ENCODE measurements at regions not wholly inside any gene's neighbourhood (a gene's known extent, or its start where the extent isn't known, plus 50 kb on each side); places are given as distances from the start of the nearest gene placed in this dataset.

DNA sequence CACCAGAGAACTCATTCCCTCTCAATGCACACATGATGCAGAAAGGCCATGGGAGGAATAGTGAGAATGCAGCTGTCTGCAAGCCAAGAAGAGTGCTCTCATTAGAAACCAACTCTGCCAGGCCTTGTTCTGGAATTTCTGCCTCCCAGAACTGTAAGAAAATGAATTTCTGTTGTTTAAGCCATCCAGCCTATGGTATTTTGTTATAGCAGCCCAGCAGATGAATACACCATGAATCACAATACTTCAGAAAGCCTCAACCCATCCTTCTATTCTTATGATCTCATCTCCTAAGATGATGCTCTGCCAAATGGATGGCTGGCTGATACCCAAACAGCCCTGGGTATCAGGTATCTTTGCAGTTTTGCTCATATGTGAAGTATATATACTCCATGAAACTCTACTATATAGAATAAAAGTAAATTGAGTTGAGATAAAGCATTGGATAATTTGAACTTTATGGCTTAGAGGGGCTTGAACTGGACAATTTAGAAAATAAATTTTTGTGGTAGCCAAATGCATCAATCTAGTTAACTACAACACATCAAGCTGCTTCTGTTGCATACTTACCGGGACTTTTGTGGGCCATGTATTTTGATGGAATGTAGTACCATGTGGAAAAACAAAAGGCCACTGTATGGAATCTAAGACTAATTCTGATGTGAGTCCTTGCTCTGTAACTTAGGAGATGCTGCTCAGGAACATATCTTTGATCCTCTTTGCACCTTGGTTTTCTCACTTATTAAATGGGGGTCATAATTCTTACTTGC lies 245.9 kb downstream of the HS3ST1 start:
- no peak for DNase-seq

DNA sequence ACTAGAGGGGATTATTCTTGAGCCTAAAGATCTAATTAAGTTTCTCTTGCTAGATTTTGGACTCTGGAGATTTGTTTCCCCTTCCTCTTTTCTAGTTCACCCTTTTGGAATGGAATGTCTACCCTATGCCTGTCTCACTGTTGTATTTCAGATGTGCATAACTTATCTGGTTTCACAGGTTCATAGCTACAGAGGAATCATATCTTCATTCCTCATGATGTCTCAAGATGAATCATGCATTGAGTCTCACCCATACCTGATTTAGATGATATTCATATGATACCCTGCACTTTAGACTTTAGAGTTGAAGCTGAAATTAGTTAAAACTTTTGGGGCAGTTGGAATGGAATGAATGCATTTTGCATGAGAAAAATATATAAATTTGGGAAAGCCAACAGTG lies 246.7 kb downstream of the HS3ST1 start:
- DNase-seq, result no peak

DNA sequence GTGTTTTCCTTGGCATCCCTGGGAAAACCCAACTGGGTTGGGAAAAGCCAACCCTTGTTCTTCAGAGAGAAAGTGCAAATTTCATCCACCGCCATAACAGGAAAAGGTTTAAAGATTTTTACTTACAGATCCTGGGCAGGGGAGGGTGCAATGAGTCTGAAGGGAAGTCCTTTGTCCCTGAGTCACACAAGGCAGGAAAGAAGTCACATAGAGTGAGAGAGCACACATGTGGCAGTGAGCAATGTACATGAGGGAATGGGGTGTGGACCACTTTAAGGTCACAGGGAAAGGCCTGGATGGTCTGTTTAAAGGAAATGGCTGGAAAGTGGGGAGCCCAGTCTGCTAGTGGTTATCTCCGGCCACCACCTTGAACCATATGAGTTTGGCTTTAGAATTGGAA lies 248.9 kb downstream of the HS3ST1 start:
- DNase-seq, result no peak

DNA sequence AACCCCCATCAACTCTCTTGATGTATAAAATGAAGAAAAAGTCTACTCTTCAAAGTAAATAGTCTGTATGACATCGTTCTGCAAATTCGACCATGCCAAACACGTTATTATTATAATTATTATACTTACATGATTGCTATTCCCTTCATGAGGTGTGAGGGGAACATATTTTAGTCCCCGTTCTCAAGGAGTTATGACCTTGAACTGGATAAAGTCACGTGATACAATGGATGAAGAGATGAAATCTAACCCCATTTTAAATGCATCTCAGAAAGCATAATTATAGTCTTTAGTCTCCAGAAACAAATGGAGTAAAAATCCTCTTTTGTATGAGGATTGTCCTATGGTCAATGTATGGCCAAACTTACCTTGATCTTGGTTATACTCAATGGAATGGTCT lies 250.3 kb downstream of the HS3ST1 start:
- no peak for DNase-seq

DNA sequence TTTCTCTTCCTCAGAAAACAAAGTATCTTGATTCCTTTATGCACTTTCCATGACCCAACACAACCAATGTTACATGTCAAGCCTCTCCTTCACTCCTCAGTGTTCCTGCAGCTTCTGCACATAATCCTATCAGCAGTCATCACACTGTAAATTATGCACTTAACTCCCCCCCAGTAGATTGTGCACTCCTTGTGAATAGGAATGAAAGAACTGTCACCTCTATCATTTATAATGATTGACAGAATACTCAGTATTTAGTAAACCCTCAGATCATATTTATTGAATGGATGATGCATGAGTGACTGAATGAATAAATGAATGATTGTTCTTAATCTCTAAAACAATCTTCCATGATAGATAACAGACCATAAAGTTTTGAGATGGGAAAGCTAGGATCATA lies 253.3 kb downstream of the HS3ST1 start:
- DNase-seq, result no peak

DNA sequence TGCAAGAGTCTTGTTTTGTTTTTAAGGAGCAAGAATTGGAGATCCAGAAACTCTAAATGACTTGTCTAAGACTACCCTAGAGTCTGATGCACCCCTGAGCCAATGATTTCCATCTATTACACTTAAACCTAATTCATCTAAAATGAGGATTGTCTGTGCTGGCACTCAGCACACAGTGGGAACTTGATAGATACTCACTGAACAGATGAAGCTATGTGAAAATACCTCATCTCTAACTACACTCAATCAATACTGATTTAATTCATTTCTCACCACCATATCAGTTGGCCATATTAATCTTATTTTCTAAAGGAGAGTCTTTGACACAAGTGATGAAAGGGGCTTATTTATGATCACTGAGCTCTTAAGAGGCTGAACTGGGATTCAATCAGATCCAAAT lies 262.1 kb downstream of the HS3ST1 start:
- no peak for DNase-seq

DNA sequence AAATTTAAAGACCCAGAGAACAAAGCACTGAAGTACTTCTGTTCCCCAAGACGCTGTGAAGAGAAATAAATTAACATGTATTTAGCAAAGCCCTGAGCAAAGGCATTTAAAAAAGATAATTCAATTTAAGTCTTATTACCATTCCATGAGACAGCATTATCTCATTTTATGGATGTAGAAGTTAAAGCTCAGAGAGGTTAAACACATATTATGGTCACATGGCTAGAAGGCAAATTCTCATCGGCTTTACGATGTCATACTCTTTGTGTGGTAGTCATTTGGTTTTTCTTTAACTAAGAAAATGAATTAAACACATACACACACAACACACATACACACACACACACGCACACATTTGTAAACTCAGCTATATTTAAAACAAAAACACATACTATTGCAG lies 262.7 kb downstream of the HS3ST1 start:
- DNase-seq, result no peak

DNA sequence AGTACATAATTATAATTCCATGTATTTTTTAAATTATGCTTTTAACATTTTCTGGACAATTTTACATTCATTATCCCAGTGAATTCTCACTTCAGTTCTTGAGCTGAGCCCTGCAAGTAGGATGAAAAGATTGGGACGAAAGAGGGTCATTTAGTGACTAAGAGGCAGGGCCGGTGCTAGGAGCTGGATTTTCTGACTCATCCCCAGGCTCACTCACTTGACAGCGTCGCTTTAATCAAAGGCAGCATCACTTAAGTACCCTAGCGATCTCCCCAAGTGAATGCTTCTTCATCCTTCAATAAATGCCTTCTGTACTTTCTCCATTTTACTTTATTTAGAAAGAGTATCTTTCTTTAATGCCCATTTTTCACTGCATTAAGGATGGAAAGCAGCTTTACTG lies 263.6 kb downstream of the HS3ST1 start:
- DNase-seq, result no peak

DNA sequence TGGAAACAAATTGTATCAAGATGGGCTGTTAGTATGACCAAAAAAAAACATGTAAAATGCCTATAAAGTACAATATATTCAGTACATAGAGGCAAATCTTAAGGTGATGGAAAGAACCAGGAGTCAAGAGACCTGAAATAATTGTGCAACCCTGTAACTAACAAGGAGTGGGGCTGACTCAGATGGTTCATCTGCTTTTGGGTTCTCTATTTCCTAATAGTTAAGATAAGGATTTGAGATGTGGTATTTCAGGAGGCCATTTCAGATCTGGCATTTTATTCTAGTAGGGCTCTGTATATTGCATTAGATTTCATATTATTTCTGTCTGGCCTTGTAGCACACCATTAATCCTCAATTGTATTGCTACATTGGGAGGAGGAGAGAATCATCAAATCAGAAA lies 268.4 kb downstream of the HS3ST1 start:
- DNase-seq, result no peak

DNA sequence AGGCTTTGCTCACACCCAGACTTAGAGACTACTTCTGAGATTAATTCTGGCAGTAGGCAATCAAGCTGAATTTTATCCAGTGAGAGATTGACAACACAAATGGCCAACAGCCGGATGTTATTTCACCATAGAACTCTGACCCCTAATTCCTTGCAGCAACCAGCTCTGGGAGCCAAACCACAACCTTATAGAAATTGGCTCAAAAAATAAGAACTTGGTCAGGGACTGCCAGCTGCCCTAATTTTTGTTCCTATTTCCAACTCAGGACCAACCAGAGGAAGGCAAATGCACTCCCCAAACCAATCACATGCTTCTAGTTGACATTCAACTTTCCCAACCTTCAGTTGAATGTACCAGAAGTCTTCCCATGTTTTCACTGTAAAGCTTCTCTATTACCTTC lies 269.7 kb downstream of the HS3ST1 start:
- no peak for DNase-seq

DNA sequence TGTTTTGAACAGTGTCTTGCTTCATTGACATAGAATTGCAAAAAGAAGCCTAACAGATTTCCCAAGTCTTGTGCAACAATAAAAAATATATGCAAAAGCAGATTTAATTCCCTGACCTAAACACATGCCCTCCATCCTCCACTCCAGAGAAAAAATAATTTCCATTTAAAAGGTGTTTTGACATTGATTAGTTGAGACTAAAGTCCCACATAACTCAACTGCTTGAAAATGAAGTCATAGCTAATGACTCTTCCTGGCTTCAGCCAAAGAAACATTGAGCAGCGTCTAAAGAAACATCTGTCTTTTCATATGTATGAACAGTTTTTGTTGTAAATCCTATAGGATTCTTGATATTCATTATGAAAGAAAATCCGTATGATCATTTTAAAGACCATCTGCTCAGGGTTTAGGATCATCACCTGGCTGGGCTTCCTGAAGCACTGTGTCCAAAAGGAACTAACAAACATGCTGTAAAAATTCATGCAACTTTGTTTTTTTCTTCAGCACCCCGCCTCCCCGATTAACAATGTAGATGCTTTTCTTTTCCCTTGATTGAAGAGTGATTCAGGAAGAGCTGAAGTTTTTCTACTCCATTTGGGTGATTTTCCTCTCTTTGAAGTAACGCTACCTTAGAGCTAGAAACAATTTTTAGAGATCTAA lies 273.4 kb downstream of the HS3ST1 start:
- DNase-seq, result no peak

DNA sequence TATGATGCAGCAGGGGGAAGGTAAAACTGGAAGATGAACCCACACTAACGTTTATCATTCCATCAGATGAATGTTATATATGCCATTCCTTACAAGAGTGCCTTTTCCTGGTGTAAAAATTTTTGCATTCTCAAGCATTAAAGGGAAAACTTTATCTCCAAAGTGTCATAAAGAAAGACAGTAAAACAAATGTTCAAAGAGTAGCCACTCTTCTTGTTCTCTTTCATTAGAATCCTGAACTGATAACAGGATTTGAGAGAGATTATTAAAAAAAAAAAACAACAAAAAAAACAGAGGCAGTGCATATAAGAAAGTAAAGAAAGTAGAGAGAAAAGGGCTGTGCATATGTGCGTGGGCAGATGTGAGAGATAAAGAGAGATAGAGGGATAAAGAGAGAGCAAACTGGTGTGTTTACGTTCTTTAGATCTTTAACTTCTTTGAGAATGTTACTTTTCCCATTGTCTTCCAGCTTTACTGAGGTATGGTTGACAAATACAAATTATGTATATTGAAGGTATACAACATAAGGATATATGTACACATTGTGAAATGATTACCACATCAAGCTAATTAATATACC lies 275.4 kb downstream of the HS3ST1 start:
- no peak for DNase-seq

DNA sequence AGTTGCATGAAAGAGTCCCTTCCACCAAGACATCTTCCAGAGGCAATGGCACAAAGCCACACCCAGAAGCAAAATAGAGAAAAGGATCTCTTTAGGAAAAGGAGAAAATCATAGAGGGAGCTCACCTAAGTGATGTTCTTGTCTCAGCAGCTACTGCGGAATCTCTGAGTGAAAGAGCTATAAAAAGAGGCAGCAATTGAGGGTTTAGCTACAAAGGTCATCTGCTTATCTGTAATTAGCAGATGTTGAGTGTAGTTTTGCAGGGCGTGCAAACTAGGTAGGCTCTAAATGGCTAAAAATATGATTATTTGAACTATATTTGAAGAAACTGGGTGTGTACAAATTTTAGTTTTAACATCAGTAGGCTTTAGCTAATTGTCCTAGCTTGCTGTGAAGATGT lies 276.0 kb downstream of the HS3ST1 start:
- no peak for DNase-seq

DNA sequence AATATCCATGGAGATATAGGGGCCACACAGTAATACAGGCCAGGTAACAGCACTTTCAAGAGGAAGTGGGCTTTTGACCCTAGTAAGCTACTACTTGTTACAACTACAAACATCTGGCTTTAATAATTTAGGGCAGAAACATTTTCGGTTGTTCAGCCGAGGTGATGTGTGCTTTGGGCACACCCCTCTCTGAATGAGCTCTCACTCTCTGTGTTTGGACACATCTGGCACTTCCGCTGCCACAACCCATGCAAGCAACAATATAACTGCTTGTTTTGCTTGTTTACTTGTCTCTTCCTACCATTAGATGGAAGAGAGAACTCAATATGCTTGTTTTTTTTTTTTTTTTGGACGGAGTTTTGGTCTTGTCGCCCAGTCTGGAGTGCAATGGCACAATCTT lies 277.2 kb downstream of the HS3ST1 start:
- DNase-seq, result no peak

DNA sequence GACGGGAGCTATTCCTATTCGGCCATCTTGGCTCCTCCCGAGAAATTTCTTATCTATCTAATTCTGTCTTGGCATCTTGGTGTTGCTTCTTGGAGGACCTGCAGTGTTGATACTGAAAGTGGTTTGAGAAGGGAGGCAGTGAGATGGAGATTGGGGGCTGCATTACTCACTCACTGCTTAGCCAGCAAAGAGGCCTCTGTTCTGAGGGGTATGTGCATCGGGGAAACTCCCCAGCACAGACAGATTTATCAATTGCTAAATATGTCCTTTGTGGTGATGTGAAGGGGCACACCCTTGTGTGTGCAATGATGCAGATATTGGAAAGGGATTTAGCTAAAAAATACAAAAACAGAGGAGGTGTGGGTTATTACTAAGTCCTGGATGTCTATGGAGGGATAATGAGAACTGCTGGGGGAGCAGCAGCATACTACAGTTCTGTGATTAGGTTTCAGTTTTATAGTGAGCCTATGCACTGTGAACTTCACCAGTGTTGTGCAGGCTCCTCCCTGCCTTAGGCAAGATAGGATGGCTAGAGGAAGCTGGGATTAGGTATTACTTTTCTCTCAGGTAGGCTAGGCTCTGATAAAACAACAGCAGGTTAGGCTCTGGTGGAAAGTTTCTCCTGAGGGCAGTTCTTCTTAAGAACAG lies 279.0 kb downstream of the HS3ST1 start:
- DNase-seq, result no peak

DNA sequence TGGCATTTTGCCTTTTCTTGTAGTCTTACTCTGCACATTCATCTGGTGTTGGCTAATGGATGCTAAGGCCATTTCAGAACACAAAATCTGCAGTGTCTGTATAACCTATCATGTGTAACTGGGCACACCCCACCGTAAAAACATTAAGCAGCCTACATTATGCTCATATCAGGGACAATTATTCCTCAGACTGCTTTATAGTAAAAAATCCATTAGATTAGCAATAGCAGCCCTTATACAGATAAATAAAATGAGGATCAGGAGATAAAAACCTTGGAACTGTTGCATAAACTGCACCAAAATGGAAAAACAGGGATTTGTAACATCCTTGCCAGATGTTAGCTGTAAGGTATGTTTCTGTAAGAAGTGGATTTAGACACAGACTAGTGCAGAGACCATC lies 288.8 kb downstream of the HS3ST1 start:
- no peak for DNase-seq

DNA sequence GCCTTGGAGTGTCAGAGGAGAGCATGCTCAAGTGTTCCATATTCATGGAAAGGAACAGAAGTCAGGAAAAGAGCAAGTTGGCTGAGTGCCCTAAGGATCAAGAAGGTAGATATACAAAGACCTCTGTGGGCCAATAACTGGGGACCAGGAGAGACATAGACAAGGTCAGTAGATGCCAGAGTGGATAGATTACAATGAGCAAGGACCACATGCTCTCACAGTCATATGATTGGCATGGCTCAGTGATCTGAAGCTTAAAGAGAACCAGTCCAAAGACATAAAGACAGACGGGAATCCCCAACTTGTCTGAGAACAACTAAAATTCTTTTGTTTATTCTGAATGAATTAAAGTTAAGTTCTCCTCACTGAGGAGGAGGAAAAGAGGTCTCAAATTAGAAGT lies 289.7 kb downstream of the HS3ST1 start:
- no peak for DNase-seq

DNA sequence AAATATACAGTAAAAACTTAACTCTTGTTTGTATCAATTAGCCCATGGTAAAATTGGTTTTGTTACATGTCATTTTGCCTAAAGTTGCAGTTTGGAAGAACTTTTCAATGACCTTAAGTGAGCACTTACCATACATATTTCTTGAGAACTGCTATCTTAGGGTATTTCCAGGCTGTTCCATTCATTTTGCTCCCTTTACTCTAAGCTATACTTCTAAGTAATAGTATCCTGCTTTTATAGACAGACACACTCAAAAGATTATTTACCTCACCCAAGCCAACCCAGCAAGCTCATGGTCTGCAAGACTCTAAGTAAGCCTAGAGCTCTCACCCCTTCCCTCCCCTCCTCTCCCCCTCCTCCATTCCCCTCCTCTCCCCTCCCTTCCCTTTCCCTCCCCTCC lies 294.0 kb downstream of the HS3ST1 start:
- DNase-seq, result no peak

DNA sequence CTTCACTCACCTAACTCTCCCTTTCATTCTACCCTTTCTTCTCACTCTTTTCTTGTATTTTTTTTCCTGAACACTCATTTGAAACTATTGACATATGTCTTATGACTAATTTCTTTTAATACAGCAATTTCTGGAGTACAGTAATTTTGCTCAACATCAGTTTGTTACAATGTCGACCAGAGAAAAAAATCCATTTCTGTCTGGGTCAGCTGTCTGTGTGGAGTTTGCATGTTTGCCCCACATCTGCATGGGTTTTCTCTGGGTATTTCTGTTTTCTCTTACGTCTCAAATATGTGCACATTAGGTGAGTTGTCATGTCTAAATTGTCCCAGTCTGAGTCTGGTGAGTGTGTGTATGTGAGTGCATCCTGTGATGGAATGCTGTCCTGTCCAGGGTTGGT lies 294.8 kb downstream of the HS3ST1 start:
- DNase-seq, result no peak

DNA sequence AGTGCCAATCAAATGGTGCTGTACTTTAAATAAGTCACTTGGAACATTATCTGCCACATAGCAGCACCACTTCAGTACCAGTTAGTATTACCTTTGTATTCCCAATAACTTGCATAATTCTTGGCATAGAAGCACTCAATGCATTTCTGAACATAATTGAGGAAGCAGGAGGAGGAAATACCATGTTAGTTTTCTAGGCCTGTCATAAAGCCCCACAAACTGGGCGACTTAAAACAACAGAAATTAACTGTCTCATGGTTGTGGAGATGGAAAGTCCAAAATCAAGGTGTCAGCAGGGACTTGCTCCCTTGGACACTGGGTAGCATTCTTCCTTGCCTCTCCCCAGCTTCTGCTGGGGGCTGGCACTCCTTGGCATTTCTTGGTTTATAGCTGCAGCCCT lies 296.2 kb downstream of the HS3ST1 start:
- no peak for DNase-seq

DNA sequence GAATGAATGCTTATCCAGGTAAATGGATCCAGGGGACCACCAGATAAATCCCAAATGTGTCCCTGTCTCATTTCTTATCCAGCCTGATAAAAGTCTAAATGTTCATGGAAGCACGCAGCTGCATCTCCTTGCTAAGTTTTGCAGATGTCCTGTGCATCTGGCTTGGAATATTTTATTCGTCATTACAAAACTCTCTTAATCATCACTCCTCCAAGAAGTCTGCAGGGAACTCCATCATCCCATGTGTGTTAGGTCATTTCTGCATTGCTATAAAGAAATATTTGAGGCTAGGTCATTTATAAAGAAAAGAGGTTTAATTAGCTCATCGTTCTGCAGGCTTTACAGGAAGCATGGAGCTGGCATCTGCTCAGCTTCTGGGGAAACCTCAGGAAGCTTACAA lies 297.2 kb downstream of the HS3ST1 start:
- DNase-seq, result no peak

DNA sequence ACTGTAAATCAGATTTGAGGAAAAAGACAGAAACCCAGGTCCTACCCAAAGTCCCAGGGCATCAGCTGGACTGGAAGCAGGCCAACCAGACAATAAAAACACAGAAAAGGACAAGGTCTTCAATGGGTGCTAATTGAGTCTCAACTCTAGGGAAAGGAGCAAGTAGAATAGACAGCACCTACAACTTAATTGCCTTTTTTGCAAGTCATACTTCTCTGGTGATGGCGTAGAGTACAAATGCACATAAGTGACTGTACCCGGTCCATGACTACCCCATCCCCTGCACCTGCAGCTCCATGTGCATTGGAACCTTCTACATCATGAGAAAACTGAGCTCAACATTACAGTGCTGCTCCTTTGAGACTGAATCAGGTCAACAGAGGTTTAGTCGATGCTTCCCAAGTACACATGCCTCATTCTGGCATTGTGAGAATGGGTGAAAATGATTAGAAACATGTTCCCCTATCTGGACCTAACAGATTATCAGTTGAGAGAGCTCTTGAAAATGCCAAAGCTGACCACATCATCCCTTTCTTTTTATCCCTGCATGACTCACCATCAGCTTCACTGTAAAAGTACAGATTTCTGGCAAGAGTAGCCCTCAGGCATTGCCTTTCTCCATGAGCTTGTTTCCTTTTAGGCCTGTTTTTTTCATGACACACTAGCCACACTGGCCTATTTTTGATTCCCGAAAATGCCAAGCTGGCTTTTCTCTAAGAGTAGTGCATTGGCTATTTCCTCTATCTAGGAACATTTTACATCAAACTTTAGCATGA lies 298.3 kb downstream of the HS3ST1 start:
- no peak for DNase-seq

DNA sequence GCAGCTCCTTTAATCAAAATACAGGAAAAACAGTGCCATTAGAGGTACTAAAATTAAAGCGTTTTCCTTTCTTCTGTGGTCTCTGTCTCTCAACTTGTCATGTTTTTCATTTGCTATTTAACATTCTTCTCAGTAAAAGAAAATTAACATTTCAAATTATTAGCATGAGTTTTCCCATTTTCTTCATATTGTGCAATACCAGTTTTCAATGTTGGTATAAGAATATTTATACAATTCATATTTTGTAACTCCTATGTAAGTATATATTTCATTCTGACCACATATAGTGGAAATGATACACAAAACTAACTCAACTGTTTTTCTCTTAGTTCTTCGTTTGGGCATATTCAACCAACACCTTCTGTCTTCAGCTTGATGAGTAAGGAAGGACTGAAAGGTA lies 308.3 kb downstream of the HS3ST1 start:
- no peak for DNase-seq

Data from left kidney (tissue), 1 donor.